GM23248 (cell line): ENCODE measurements at regions not wholly inside any gene's neighbourhood (a gene's known extent, or its start where the extent isn't known, plus 50 kb on each side); places are given as distances from the start of the nearest gene placed in this dataset.
"Not testable (repeated sequence)": the region's sequence is repeated elsewhere in the genome, so short reads cannot be mapped to it uniquely, and the experiment has no call there.

Source experiments
- EZH2 ChIP-seq: fragments of 200-600 bp; sonication (generic); IDR thresholded peaks from 2 replicates; pipeline ENCODE4 v1.6.1; 2018; ENCODE audit warnings: antibody characterized with exemption, mild to moderate bottlenecking; ENCODE audit not compliant: insufficient read depth, poor library complexity, severe bottlenecking
- EZH2phosphoT487 ChIP-seq: fragments of 200-600 bp; sonication (generic); IDR thresholded peaks from 2 replicates; pipeline ENCODE4 v1.6.1; 2018; ENCODE audit warnings: antibody characterized with exemption, moderate library complexity, mild to moderate bottlenecking, low read depth; ENCODE audit not compliant: insufficient read depth

DNA sequence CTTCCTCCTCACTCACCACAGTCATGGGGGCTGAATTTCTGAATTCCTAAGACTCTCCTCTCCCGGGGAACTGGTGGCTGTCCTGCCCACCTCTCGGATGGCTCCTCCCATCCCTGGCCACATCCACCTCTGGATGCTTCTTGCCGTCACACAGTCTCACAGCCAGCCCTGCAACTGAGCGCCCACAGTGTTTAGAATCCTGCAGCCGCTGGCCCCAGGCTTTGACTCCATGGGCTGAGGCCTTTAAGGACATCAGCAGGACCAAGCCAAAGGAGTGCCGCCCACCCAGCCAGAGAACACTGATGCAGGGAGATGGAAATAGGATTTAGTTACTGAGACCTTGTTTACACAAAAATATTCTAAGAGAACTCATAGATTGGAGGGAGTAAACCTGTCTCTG lies 299.3 kb upstream of the WSB1 start:
- not testable (repeated sequence) for TF ChIP-seq EZH2, EZH2phosphoT487
